ENCODE measurements at regions not wholly inside any gene's neighbourhood (a gene's known extent, or its start where the extent isn't known, plus 50 kb on each side); places are given as distances from the start of the nearest gene placed in this dataset.
A peak's percentile ranks its signal among the peaks of the same experiment; 100 is the strongest.

DNA sequence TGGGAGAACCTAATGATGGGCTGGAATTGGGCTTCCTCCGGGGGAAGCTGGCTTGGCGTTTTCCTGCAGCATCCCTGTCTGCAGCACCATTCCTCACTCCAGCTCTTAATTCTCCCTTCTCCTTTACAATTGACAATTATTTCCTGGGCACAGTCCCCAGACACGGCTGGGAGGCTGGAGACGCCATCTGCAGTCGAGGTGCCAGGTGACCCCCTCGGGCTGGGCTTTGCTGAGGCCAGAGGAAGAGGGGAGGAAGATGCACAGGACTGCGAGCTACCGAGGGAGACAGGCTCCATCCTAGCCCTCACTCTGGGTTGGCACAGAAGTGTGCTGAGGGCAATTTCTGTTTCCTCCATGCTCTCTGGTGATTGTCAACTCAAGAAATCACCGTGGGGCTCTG lies 453.8 kb downstream of the PTPRU start:
- Mint-ChIP-seq H3K27me3 (ENCODE audit: insufficient read depth) (peaks cover 7% of the 10 kb centered on the region), H3K9me3 (peaks cover 11% of the 10 kb centered on the region), H3K4me1 (peaks cover 9% of the 10 kb centered on the region), H3K36me3 (ENCODE audit: low read depth) (no peaks in the 10 kb centered on the region), H3K4me3 (no peak overlapping the region), H3K27ac (no peak overlapping the region)
- H3K27ac ChIP-seq (ENCODE audit: low read depth, low read length): no peak overlapping the region
- H3K36me3 ChIP-seq (ENCODE audit: control insufficient read depth, insufficient read depth, low read length): no peaks in the 10 kb centered on the region
- H3K9ac ChIP-seq (ENCODE audit: extremely low read depth, low read length, poor library complexity, severe bottlenecking): no peak overlapping the region
- peaks cover 5% of the 10 kb centered on the region for H3K9me3 ChIP-seq (ENCODE audit: control insufficient read depth, low read length)
- no peak for TF ChIP-seq CTCF (conservative IDR thresholded peaks at IDR 0.05)
- no peaks in the 10 kb centered on the region for H3K4me1 ChIP-seq (ENCODE audit: control insufficient read depth, insufficient read depth, low read length)
- no peak overlapping the region for H3K4me3 ChIP-seq (ENCODE audit: low read length)
- DNase-seq: peak; percentile 28
- no peaks in the 10 kb centered on the region for H3K27me3 ChIP-seq (ENCODE audit: control insufficient read depth, insufficient read depth, low read length, poor library complexity, severe bottlenecking)
- 87 to 93% methylated on average over 5 to 9 of the region's 9 CpGs for WGBS, 2 experiments (ENCODE audit: insufficient coverage in 1 of 2, insufficient read length in 1 of 2)

DNA sequence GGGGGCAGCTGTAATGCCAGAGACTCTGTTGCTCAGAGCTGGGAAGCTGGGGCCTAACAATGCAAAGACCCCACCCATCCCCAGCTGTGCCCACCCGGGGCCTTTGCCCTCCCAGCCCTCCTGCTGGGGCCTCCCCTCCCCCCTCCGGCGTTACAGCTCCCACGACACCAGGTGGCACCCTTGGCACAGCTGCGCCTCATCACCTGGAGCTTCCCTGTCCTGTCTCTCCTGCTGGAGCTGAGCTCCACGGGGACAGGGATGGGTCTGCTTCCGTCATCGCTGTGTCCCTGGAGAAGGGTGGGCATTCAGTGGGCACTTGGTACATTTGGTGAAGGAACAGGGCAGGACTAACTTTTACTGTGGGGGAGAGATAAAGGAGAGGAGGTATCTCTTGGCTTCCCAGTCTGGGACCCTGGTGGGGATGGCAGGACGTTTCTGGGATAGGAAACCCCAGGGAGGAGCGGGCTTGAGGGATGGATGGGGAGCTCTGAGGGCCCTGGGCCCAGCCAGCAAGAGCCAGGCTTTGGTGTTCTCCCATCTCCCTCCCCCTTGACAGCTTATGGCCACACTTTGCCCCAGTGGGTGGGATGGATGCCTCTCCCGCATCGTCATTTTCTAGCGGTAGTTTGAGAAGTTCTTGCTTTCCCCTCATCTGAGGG lies 453.2 kb downstream of the PTPRU start:
- no peaks in the 10 kb centered on the region for H3K36me3 Mint-ChIP-seq (ENCODE audit: low read depth)
- H3K27ac Mint-ChIP-seq: no peak overlapping the region
- 90% methylated on average over 13 of the region's 13 CpGs; no CpG with 5 or more reads in 1 of the 2 experiments for WGBS, 2 experiments (ENCODE audit: insufficient coverage in 1 of 2, insufficient read length in 1 of 2)
- H3K27me3 Mint-ChIP-seq (ENCODE audit: insufficient read depth): peaks cover 7% of the 10 kb centered on the region
- Histone ChIP-seq H3K4me3 (ENCODE audit: low read length) (no peak overlapping the region), H3K9me3 (ENCODE audit: control insufficient read depth, low read length) (peaks cover 5% of the 10 kb centered on the region), H3K4me1 (ENCODE audit: control insufficient read depth, insufficient read depth, low read length) (no peaks in the 10 kb centered on the region), H3K36me3 (ENCODE audit: control insufficient read depth, insufficient read depth, low read length) (no peaks in the 10 kb centered on the region), H3K27ac (ENCODE audit: low read depth, low read length) (no peak overlapping the region), H3K9ac (ENCODE audit: extremely low read depth, low read length, poor library complexity, severe bottlenecking) (no peak overlapping the region), H3K27me3 (ENCODE audit: control insufficient read depth, insufficient read depth, low read length, poor library complexity, severe bottlenecking) (no peaks in the 10 kb centered on the region)
- H3K9me3 Mint-ChIP-seq: peaks cover 11% of the 10 kb centered on the region
- TF ChIP-seq CTCF (conservative IDR thresholded peaks at IDR 0.05): peak; percentile 30
- H3K4me1 Mint-ChIP-seq: peaks cover 9% of the 10 kb centered on the region
- H3K4me3 Mint-ChIP-seq: no peak overlapping the region
- DNase-seq: peak; percentile 45

GRCh38 chr1:29688471-29689365 lies 452.4 kb downstream of the PTPRU start:
- Histone ChIP-seq H3K9ac (ENCODE audit: extremely low read depth, low read length, poor library complexity, severe bottlenecking) (no peak overlapping the region), H3K27me3 (ENCODE audit: control insufficient read depth, insufficient read depth, low read length, poor library complexity, severe bottlenecking) (no peaks in the 10 kb centered on the region), H3K4me3 (ENCODE audit: low read length) (no peak overlapping the region), H3K36me3 (ENCODE audit: control insufficient read depth, insufficient read depth, low read length) (no peaks in the 10 kb centered on the region), H3K9me3 (ENCODE audit: control insufficient read depth, low read length) (peaks cover 2% of the 10 kb centered on the region), H3K27ac (ENCODE audit: low read depth, low read length) (no peak overlapping the region), H3K4me1 (ENCODE audit: control insufficient read depth, insufficient read depth, low read length) (no peaks in the 10 kb centered on the region)
- no peak overlapping the region for H3K27ac Mint-ChIP-seq
- WGBS, 2 experiments (ENCODE audit: insufficient coverage in 1 of 2, insufficient read length in 1 of 2): 79 to 81% methylated on average over 8 to 14 of the region's 14 CpGs
- peaks cover 7% of the 10 kb centered on the region for H3K9me3 Mint-ChIP-seq
- peaks cover 7% of the 10 kb centered on the region for H3K27me3 Mint-ChIP-seq (ENCODE audit: insufficient read depth)
- no peaks in the 10 kb centered on the region for H3K36me3 Mint-ChIP-seq (ENCODE audit: low read depth)
- no peak for TF ChIP-seq CTCF (conservative IDR thresholded peaks at IDR 0.05)
- peaks cover 9% of the 10 kb centered on the region for H3K4me1 Mint-ChIP-seq
- no peak overlapping the region for H3K4me3 Mint-ChIP-seq
- peak; percentile 41 for DNase-seq

Measured in endodermal cell (in vitro differentiated cells).